ENCODE measurements at regions not wholly inside any gene's neighbourhood (a gene's known extent, or its start where the extent isn't known, plus 50 kb on each side); places are given as distances from the start of the nearest gene placed in this dataset.
"Not testable (repeated sequence)": the region's sequence is repeated elsewhere in the genome, so short reads cannot be mapped to it uniquely, and the experiment has no call there.

DNA sequence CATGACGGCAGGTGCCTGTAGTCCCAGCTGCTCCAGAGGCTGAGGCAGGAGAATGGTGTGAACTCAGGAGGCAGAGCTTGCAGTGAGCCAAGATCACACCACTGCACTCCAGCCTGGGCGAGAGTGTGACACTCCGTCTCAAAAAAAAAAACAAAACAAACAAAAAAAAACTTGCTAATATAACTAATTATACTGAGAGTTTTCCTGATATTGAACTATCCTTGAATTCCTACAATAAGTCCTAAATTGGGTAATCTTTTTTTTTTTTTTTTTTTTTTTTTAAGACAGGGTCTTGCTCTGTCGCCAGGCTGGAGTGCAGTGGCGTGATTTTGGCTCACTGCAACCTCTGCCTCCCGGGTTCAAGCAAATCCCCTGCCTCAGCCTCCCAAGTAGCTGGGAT lies 122.7 kb upstream of the ATF7IP start:
- TF ChIP-seq, protein P1, sequence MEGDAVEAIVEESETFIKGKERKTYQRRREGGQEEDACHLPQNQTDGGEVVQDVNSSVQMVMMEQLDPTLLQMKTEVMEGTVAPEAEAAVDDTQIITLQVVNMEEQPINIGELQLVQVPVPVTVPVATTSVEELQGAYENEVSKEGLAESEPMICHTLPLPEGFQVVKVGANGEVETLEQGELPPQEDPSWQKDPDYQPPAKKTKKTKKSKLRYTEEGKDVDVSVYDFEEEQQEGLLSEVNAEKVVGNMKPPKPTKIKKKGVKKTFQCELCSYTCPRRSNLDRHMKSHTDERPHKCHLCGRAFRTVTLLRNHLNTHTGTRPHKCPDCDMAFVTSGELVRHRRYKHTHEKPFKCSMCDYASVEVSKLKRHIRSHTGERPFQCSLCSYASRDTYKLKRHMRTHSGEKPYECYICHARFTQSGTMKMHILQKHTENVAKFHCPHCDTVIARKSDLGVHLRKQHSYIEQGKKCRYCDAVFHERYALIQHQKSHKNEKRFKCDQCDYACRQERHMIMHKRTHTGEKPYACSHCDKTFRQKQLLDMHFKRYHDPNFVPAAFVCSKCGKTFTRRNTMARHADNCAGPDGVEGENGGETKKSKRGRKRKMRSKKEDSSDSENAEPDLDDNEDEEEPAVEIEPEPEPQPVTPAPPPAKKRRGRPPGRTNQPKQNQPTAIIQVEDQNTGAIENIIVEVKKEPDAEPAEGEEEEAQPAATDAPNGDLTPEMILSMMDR (IDR thresholded peaks at IDR 0.05; ENCODE audit: insufficient read depth, low read length): not testable (repeated sequence)
- TF ChIP-seq POLR2AphosphoS5 (IDR thresholded peaks at IDR 0.05; ENCODE audit: low read depth): not testable (repeated sequence)
